B cell (primary cell): ENCODE measurements at regions not wholly inside any gene's neighbourhood (a gene's known extent, or its start where the extent isn't known, plus 50 kb on each side); places are given as distances from the start of the nearest gene placed in this dataset.

ENCODE experiments used
- ATAC-seq: fragments of 200-7000 bp; cut with Tn5 transposase; one replicate; pipeline ENCODE4 v1.10.0; 2021; ENCODE audit warnings: low read depth, mild to moderate bottlenecking, moderate number of reproducible peaks, moderate library complexity
- CTCF ChIA-PET: fragments of 350-600 bp; sonication (Branson Sonifier 250); formaldehyde crosslinking; loops from one replicate; lab custom pipeline; 2021; ENCODE audit warnings: antibody characterized with exemption, inconsistent platforms; lab: Charles Lee
- POLR2A ChIA-PET: fragments of 350-600 bp; sonication (Branson Sonifier 250); formaldehyde crosslinking; loops from one replicate; lab custom pipeline; 2021; ENCODE audit warnings: antibody characterized with exemption; lab: Charles Lee
- DNase-seq: peaks from one replicate; pipeline ENCODE4 v3.0.0; 2013
- H2AFZ ChIP-seq: 2 replicates; pipeline ENCODE4 v1.6.1; 2012; ENCODE audit warnings: mild to moderate bottlenecking, low read depth, low read length; ENCODE audit not compliant: insufficient read depth, poor library complexity, severe bottlenecking
- H3K27ac ChIP-seq, 2 donors: 1 replicate in 1 of 2; 2 replicates in 1 of 2; pipeline ENCODE4 v1.5.1; 2012 to 2013; ENCODE audit warnings: low read length in 2 of 2, mild to moderate bottlenecking in 2 of 2, moderate library complexity in 1 of 2
- H3K27me3 ChIP-seq, 4 experiments: fragments of 200-600 bp in 1 of 4; sonication (generic) in 1 of 4; replicated peaks in 1 of 4; 1 replicate in 2 of 4; 2 replicates in 2 of 4; pipeline versions ENCODE4 v1.6.1 to v1.7.0; 2013 to 2016; ENCODE audit warnings: low read length in 3 of 4, mild to moderate bottlenecking in 2 of 4, mixed read lengths in 1 of 4, moderate library complexity in 1 of 4; ENCODE audit not compliant: insufficient read depth in 4 of 4, control insufficient read depth in 3 of 4; ENCODE audit errors: control extremely low read depth in 1 of 4
- H3K36me3 ChIP-seq, 2 experiments: replicated peaks in 1 of 2; 1 replicate in 1 of 2; 2 replicates in 1 of 2; pipeline versions ENCODE4 v1.6.1 to v1.7.1; 2013; ENCODE audit warnings: low read length in 1 of 2; ENCODE audit not compliant: insufficient read depth in 2 of 2, control insufficient read depth in 1 of 2; ENCODE audit errors: control extremely low read depth in 1 of 2, extremely low read depth in 1 of 2
- H3K4me1 ChIP-seq, 2 donors: fragments of 200-600 bp in 1 of 2; sonication (generic) in 1 of 2; 1 replicate in 1 of 2; 2 replicates in 1 of 2; pipeline versions ENCODE4 v1.5.1 to v1.6.1; 2013 to 2017; ENCODE audit warnings: low read length in 2 of 2; ENCODE audit not compliant: control insufficient read depth in 2 of 2, insufficient read depth in 2 of 2
- H3K4me2 ChIP-seq: replicated peaks from 2 replicates; pipeline ENCODE3; 2012; ENCODE audit warnings: mild to moderate bottlenecking, low read depth, low read length; ENCODE audit not compliant: poor library complexity, severe bottlenecking
- H3K4me3 ChIP-seq, 5 experiments: fragments of 200-600 bp in 1 of 5; sonication (generic) in 1 of 5; 1 replicate in 3 of 5; 2 replicates in 2 of 5; pipeline versions ENCODE4 v1.5.1 to v1.7.0; 2011 to 2016; ENCODE audit warnings: low read length in 4 of 5, mild to moderate bottlenecking in 4 of 5, low read depth in 2 of 5, control low read depth in 1 of 5, moderate library complexity in 1 of 5; ENCODE audit not compliant: insufficient read depth in 1 of 5; ENCODE audit errors: control extremely low read depth in 1 of 5, extremely low read depth in 1 of 5
- H3K79me2 ChIP-seq: fragments of 200-600 bp; sonication (generic); one replicate; pipeline ENCODE4 v1.6.0; 2016; ENCODE audit warnings: low read length; ENCODE audit not compliant: control insufficient read depth, insufficient read depth
- H3K9ac ChIP-seq: fragments of 200-600 bp; sonication (generic); 2 replicates; pipeline ENCODE4 v1.6.1; 2017; ENCODE audit warnings: mild to moderate bottlenecking, low read length, moderate library complexity
- H3K9me3 ChIP-seq, 3 donors: one replicate each; pipeline versions ENCODE4 v1.6.1 to v1.7.1; 2013; ENCODE audit warnings: low read length in 2 of 3; ENCODE audit not compliant: control insufficient read depth in 2 of 3, insufficient read depth in 1 of 3; ENCODE audit errors: control extremely low read depth in 1 of 3
- H4K20me1 ChIP-seq: 2 replicates; pipeline ENCODE4 v1.6.0; 2012; ENCODE audit warnings: mild to moderate bottlenecking, low read length; ENCODE audit not compliant: insufficient read depth, control insufficient read depth, poor library complexity, severe bottlenecking
- H3K27ac Mint-ChIP-seq: one replicate; pipeline ENCODE4 v1.8.0; 2021; ENCODE audit warnings: mixed read lengths
- H3K27me3 Mint-ChIP-seq: one replicate; pipeline ENCODE4 v1.8.0; 2021; ENCODE audit warnings: mixed read lengths
- H3K4me1 Mint-ChIP-seq: one replicate; pipeline ENCODE4 v1.8.0; 2021; ENCODE audit warnings: mixed read lengths
- H3K4me3 Mint-ChIP-seq: one replicate; pipeline ENCODE4 v1.8.0; 2021; ENCODE audit warnings: mixed read lengths
- H3K9me3 Mint-ChIP-seq: one replicate; pipeline ENCODE4 v1.8.0; 2022; ENCODE audit warnings: mixed read lengths; ENCODE audit not compliant: insufficient read depth
- CTCF ChIP-seq: fragments of 200-600 bp; IDR thresholded peaks from one replicate; pipeline ENCODE4 v1.8.0; 2022; ENCODE audit warnings: antibody characterized with exemption, mild to moderate bottlenecking
- EZH2 ChIP-seq: IDR thresholded peaks from 2 replicates; pipeline ENCODE4 v1.6.1; 2012; ENCODE audit warnings: borderline replicate concordance, low read depth, mild to moderate bottlenecking, moderate library complexity, low read length; ENCODE audit not compliant: insufficient read depth, poor library complexity, severe bottlenecking
- WGBS: methylation state at CpG from one replicate; pipeline ENCODE4 v1.1.5; 2013; ENCODE audit warnings: missing lambda C conversion rate; ENCODE audit not compliant: insufficient coverage; 5-methylcytosine and 5-hydroxymethylcytosine counted together
- intact Hi-C: fragments of 100-400 bp; cut with micrococcal nuclease; formaldehyde crosslinking; loops from one replicate; pipeline ENCODE4 v1.10.0; 2022

- H3K27ac ChIP-seq: no peak overlapping the region
- H3K9ac ChIP-seq: no peak overlapping the region
- no peaks in the 10 kb centered on the region for H4K20me1 ChIP-seq
- peaks cover 4% of the 10 kb centered on the region for H3K9me3 Mint-ChIP-seq
- no peak overlapping the region for H2AFZ ChIP-seq
- no peaks in the 10 kb centered on the region for H3K9me3 ChIP-seq
- no CpG with 5 or more reads among the region's 3 CpGs for whole genome bisulfite sequencing
- H3K4me2 ChIP-seq: no peak overlapping the region
- no peaks in the 10 kb centered on the region for H3K4me1 ChIP-seq
- ChIA-PET POLR2A (no interaction called here), CTCF (no interaction called here)
- no peak overlapping the region for H3K4me3 ChIP-seq
- ATAC-seq: no peak
- no peaks in the 10 kb centered on the region for H3K36me3 ChIP-seq
- no peaks in the 10 kb centered on the region for H3K27me3 ChIP-seq
- DNase-seq: no peak
- no peaks in the 10 kb centered on the region for H3K27me3 Mint-ChIP-seq
- no peaks in the 10 kb centered on the region for H3K79me2 ChIP-seq
- H3K27ac Mint-ChIP-seq: no peak overlapping the region
- no peaks in the 10 kb centered on the region for H3K4me1 Mint-ChIP-seq
- H3K4me3 Mint-ChIP-seq: no peak overlapping the region
- intact Hi-C loops: no loop called here
- TF ChIP-seq EZH2: no peak
Measured at GRCh38 chr18:66410692-66411091, 193.2 kb downstream of the CDH19 start.

DNA sequence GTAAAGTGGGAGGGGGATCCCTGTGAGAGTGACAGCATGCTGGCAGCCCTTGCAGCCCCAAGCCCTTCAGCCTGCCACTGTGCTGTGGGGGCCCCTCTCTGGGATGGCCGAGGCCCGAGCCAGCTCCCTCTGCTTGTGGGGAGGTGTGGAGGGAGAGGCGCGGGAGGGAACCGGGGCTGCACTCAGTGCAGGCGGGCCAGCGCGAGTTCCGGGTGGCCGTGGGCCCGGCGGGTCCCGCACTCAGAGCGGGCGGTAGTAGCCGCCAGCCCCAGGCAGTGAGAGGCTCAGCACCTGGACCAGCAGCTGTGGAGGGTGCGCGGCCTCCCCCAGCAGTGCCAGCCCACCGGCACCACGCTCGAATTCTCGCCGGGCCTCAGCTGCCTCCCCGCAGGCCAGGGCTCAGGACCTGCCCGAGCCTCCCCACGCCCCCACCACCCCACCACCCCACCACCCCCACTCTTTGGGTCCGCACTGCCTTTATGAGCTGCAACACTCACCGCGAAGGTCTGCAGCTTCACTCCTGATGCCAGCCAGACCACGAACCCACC, 208.1 kb downstream of the CDH19 start:
- peaks cover 3% of the 10 kb centered on the region for H3K9me3 Mint-ChIP-seq
- Histone ChIP-seq H3K27ac (no peak overlapping the region), H4K20me1 (no peaks in the 10 kb centered on the region), H3K9me3 (peaks cover 0 to 7% (median 0%) of the 10 kb centered on the region in 3 donors), H3K4me1 (no peaks in the 10 kb centered on the region), H3K4me2 (no peak overlapping the region), H3K9ac (no peak overlapping the region), H3K27me3 (no peaks in the 10 kb centered on the region), H2AFZ (no peak overlapping the region), H3K4me3 (no peak overlapping the region), H3K36me3 (no peaks in the 10 kb centered on the region), H3K79me2 (no peaks in the 10 kb centered on the region)
- intact Hi-C loops: no loop called here
- no peaks in the 10 kb centered on the region for H3K4me1 Mint-ChIP-seq
- ChIA-PET CTCF (no interaction called here), POLR2A (no interaction called here)
- 97% methylated on average over 26 of the region's 30 CpGs for WGBS
- ATAC-seq (no peak), DNase-seq (no peak)
- no peaks in the 10 kb centered on the region for H3K27me3 Mint-ChIP-seq
- TF ChIP-seq EZH2 (no peak), CTCF (no peak)
- H3K27ac Mint-ChIP-seq: no peak overlapping the region
- H3K4me3 Mint-ChIP-seq: no peak overlapping the region
